Left hindlimb (tissue), 1 donor: ENCODE measurements at regions not wholly inside any gene's neighbourhood (a gene's known extent, or its start where the extent isn't known, plus 50 kb on each side); places are given as distances from the start of the nearest gene placed in this dataset.

Experiments
- DNase-seq: peaks from one replicate; pipeline ENCODE4 v3.0.0-alpha.2; 2018

DNA sequence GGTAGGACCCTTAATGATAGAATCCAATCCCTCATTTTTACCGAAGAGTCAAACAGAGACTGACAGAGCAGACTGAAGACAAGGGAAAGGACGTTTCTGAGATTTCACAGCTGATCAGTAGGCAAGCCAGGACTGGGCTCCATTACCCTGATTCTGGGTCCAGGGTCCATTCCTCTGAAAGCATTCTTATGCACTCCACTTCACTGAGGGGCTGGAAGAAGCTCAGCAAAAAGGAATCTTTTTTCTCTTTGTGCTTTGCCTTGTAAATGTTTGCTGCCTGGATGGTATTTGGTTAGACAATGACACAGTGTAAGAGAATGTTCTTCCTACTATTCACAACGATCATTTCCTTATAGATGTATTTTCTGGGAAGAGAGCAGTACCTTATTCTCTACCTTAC, 331.3 kb upstream of the PROX1 start:
- DNase-seq, result no peak

DNA sequence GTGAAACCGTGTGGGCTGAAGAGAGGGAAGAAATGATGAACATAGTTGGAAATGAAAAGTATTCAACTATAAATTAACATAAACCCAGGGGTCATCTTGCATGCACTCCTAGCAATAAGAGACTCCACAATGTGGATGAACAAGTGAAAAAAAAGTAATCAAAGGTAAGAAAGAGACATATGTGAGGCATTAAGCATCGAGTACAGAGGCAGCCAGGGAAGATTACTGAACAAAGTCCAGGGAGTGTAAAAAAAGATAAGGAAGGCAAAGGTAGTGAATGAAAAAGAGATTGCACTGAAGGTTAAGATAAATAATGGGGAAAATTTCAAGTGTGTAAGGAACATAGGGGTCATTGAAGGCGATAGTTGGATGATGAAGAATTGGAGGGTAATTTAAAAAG, 330.8 kb upstream of the PROX1 start:
- DNase-seq, result no peak

DNA sequence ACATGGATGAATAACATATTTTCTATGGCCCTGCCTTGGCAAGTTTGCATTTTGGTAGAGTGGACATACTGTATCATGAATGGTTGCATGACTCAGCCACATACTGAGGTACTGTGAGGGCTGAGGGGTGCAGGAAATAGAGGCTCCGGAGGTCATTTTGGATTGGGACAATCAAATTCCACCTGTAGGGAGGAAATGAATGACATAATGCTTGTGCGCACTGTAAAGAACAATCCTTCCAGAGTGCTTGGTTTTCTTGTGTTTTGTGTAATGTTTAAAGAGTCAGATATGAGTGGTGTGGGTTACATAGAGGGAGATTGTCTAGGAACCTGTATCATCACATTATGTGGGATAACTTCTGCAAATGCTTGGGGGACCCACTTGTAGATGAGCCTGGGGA, 329.9 kb upstream of the PROX1 start:
- DNase-seq, result no peak

DNA sequence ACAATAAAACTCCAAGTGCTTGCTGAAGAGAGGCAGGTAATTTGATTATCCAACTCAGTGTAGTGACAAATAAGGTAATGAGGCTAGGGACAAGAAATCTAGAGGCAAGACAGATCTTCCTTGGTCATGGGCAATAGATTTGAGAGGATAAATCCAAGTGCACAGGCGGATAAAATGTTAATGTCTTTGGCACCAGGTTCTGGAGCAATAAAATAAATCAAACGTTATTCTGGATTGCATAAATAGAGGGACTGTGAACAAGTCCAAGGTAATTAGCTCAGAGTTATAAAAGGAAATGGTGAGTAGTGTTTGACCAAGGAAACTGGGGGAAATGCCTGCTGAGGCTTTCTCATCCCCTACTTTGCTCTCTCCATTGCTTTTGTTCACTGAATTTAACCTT, 329.3 kb upstream of the PROX1 start:
- DNase-seq, result no peak

DNA sequence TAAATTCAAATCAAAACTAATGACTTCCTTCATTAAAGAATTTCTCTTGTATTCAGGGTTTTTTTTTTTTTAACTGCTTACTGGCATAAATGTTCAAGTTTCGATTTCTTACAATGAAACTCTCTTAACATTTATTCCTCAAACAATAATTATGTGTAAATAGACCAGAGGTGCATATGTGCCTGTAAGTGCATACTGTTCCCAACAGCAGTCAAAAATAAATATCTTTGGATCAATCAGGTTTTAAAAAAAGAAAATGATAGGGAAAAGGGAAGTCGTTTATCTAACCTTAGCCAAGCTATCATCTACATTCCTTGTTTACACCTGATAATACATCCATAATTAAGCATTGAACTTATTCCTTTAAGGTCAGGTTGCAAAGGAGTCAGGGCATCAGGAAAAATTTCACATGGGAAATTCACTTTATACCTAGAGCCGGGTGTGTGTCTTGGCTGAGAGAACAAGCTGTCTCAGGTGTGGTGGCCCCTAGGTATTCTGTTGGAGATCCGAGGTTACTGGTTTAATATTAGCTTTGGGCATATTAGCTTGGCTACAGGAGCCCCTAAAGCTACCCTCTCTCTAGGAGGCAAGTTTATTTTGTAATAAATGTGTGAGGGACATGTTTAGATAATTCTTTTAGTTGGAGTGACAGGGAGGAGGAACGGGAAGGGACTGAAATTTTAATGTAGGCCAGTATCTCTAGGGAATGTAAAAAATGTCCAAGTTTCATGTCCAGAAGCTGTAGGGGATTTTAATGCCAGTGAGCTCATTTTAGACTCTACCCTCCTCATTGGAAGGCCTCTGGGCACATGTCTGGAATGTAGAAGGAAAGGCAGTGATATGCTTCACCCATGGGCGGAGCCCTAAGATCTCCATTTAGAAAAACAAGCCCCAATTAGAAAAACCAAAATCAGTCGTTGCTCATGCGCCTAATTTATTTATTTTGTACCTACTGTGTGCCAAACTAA, 327.9 kb upstream of the PROX1 start:
- no peak for DNase-seq

DNA sequence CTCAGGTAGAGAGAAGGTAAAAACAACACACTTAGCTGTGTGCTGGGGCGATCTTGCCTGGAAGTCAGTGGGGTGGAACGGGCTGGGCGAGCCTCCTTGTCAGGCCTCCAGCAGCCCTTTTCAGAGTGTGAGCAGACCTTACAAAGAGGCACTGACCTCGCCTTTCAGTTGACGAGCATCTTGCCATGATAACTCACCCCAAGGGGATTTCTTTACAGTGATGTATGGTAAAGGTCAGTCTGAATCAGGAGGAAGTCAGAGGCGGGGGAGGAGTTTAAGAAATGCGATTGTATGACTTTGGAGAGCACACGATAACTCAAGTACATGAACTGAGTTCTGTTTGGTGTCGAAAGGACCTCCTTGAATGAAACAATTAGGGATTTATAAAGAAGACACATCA, 326.5 kb upstream of the PROX1 start:
- no peak for DNase-seq

DNA sequence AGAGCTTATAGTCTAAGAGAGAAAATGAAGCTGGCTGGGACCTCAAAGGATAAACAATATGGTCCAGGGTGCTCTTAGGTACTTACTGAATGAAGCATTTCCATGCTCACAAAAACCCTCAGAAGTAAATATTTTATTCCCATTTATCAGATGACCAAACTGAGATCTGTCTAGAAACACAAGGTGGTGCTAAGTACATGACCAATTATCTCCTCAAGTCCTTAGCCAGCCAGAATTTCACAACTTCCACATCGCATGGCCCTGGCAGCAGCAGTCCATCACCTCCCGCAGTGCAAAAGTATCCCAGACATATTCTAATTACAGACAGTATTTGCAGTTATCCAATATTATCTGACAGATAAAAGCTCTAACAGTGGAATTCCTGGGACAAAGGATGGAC, 321.7 kb upstream of the PROX1 start:
- no peak for DNase-seq

DNA sequence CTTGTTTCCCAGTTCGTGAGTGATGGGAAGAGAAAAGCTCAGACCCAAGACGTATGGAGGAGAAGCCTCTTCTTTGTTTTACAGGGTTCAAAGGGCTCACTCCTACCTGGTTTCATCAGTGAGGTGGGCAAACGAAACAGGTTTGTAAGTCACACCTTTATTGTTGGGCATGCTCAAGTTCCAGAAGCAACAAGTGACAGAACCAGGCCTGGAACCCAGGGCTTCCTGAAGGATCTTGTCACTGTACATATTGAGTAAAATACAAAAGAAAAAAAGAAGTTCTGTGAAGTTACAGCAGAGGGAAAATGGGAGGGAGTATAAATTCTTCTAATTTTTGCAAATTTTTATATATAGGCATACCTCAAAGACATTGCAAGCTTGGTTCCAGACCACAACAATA, 320.9 kb upstream of the PROX1 start:
- DNase-seq, result no peak

DNA sequence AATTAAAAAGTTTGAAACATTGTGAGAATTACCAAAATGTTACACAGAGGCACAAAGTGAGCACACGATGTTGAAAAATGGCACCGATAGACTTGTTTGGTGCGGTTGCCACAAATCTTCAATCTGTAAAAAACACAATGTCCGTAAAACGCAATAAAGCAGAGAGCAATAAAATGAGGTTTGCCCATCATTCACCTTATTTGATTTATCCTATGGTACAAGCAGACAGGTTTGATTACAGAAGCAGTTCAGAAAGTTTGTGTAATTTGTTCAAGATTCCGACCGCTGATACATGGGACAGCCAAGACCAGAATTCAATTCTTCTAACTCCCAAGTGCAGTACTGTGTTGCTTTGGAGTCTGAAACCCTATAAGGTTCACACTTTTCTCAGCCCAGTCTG, 318.3 kb upstream of the PROX1 start:
- no peak for DNase-seq

DNA sequence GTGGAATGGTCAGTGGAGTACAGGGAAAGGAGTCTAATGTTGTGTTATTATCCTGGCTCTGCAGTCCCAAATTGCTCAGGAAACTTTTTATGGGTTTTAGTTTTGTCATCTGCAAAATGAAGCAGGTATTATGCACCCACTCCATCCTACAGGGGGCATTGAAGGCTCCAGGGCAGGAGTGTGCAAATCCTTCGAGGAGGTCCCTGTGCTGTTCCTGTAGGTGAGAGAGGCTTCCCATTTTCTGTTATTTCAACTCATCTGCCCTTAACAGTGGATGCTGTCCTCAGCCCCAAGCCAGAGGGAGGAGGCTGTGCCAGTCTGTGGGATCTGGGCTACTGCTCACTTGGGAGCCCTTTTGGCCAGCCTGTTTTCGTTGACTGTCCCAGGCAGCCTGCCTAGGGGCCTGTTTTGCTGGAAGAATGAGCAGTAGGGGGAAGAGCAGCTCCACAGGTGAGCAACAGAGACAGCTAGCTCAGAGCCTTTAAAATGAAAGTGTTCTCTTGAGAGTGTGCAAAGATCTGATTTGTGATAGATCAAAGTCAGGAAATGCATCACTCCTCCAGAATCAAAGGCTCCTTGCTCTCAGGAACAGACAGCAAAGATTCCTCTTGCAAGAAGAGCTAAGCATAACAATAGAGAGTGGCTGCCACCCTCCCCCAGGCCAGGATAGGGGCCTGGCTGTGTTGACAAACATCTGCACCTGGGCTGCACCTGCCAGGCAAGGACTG, 317.6 kb upstream of the PROX1 start:
- DNase-seq, result no peak

DNA sequence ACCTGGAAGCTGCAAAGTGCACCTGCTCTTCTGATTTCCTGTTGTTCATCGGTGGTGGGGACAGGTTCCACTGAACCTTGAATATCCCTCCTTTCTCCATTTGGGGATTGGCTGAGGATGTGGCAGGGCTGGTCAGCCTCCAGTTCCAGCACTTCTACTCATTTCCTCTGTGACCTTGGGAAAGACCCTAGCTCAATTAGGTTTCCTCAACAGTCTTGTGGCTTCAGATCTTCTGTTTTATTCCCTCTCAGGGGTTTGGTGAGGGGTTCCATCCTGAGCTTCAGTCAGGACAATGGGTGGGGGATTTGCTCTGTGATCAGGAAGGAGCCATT, 317.1 kb upstream of the PROX1 start:
- DNase-seq, result no peak

DNA sequence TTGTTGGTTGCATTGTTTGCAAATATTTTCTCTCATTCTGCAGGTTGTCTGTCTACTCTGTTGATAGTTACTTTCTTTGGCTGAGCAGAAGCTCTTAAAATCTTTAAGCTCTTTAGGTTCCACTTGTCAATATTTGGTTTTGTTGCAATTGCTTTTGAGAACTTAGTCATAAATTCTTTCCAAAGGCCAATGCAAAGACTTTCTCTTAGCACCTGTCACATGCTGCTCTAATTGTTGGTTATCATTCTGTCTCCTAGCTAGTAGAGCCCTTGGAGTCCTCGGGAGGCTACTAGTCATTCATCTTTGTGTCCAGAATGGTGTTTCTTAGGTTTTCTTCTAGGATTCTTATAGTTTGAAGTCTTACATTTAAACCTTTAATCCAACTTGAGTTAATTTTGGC, 312.7 kb upstream of the PROX1 start:
- DNase-seq, result no peak

DNA sequence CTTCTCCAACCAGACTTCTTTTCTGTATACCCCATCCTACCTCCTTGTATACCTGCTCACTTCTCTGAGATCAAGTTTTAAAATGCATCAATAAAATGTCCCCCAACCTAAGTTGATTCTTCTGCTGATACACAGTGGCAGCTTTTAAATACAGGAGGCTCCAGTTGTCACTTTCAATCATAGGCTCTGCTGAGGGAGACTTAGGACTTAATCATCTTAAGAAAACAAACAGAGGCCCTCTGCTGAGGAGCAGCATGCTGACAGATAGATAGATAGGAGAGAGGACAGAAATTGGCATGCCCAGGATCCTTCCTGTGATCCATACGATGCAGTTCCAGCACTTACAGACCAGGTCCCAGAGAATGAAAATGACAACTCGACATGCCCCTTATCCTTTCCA, 311.0 kb upstream of the PROX1 start:
- DNase-seq, result no peak

DNA sequence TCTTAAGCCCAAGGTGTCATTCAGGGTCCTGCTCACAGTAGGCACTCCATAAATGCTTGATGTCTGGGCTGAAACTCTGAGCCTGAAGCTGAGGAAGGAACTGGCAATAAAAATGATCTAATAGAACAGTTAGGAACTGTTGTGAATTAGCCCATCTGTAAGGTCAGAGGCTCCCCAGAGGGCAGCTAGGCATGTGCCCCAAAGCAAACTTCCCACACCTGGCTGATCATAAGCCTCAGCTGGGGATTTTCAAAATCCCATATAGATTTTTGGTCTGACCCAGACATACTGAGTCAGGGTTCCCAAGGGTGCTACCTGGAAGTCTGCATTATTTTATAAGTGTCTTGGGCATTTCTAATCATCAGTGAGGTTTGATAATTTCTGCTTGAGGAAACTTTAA, 309.4 kb upstream of the PROX1 start:
- DNase-seq, result no peak

DNA sequence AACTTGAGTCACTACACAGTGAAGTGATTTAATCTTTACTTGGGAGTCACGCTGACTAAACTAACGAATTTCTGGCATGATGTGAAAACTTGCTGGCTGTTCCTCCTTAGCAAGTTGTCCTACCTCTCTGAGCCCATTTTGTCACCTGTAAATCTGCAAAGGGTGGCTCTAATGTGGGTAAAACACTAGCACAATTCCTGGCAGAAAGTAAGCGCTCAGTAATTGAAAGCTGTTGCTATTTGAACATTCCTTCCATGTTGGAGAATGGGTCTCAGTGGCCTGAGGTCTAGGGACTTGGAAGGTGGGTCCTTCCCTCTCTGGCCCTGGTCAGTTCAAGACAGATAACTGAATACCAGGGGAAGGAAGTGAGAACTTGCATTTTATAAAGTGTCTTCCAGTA, 309.0 kb upstream of the PROX1 start:
- DNase-seq, result no peak

DNA sequence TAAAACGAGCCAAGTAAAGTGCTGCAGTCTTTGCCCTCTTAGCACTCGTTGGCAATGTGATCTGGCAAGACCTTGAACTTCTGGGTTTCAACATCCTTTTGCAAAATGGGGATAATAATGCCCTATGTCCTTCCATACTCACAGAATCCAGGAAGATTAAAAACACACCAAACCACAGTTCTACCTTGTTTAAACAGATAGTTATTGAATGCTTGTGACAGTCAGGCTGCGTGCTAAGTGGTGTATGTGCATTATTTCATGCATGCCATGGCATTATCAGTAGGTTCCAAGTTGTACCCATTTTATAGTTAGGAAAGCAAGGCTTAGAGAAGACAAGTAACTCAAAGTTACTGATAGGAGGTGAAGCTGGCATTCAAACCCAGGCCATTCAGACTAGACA, 308.6 kb upstream of the PROX1 start:
- no peak for DNase-seq

DNA sequence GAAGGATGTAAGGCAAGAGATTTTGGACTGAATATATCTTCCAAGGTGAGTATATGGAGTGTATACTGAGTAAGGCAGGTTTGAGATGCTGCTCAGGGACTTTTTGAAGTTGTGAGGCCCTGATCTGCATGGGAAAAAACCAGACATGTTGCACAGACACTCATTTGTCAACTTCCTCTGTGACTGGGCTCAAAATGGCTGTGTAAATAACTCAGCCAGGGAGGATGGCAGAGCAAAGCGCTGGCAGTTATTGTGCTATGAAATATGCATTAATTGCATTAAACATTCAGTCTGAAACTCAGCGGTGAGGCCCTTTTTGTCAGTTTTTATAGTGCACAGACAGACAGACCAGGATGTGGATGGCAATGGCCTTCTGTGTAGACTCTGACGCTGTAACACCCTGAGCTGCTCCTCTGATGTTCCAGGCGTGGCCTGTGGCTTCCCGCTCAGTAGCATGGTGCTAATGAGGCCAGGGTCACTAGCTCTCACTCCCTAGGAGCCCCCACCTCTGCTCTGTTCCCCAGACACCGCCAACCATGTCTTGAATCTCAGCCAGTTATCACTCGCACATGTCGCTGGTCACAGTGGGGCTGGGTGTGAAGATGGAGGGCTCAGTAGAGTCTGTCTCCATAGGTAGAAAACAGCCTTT, 307.0 kb upstream of the PROX1 start:
- no peak for DNase-seq

DNA sequence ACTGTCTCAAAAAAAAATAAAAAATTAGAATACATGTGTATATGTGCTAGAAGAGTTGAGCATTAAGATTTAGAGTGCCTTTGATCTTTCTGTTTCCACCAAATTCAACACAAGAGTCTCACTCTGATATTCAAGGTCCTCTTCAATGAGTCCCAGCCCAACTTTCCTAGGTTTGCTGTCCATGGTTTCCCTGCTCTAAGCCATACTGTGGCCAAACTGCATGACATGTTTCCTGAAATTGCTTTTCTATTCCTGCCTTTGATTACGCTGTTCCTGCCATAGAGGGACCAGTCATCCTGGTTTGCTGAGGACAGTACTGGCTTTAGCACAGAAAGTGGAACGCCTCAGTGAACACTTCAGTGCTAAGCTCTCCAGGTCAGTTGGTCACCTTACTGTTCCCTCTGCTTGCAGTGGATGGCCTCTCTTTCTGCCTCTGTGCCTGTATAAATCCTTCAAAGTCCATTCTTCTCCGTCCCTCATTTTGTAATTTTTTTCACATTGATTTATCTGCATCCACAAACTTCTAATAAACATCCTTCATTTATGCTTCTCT, 305.9 kb upstream of the PROX1 start:
- no peak for DNase-seq

DNA sequence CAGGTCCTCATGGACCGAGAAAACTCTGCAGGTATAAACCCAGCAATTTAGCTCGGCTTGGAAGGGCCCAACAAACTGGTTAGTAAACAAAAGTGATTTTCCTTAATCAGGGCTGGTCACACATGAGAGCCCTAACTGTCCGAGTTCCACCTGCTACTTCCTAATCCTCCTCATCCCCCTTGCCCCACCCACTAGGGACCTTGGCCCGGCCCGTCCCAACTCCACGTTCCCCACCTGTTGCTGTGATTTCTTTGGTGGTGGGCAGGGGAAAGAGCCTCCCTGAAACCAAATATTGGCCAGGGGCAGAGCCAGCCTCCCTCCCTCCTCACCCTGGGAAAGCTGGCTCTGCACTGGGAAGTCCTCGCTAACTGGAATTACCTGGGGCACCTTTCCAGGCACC, 304.2 kb upstream of the PROX1 start:
- DNase-seq, result no peak

DNA sequence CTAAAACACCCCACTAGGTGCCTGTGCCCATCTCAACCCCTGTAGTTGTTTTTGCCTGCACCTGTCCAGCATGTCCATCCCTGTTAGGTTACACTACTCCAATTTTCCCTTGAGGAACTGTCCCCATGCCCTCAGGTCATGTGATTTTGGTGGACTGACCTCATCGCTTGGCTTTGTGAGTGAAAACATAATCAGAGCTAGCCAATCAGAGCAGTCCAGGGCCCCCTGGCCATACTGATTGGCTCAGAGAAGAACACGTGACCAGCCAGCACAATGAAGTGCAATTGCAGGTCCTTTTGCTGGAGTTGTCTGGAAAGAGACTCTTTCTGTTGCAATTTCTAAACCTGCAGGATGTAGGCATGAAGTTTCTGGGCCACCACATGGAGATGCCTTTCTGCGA, 303.3 kb upstream of the PROX1 start:
- DNase-seq, result no peak

DNA sequence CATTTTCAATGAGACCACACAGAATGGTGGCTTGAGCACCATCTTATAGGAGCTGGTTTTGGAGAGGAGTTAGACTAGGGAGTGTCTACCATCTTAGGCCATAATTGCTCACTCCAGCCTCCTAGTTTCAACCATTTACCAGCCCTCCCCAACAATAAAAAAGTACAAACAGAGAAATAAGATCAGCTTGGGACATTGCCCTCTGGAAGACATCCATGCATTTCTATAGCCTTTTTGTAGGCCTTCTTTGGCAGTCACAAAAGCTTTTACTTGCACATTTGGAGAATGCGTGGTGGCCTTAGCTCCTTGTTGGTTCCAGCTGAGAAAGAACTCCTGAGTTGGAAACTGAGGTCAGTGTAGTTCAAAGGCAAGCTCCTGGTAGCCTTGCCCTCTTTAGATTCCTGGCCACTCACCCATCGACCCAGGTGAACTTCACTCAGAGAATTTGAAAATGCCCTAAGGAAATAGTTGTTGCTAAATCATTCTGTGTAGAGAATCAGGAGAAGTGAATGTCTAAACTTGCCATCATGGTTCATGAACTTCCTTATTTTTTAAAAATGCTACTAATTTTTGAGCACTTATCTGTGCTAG, 301.7 kb upstream of the PROX1 start:
- no peak for DNase-seq

DNA sequence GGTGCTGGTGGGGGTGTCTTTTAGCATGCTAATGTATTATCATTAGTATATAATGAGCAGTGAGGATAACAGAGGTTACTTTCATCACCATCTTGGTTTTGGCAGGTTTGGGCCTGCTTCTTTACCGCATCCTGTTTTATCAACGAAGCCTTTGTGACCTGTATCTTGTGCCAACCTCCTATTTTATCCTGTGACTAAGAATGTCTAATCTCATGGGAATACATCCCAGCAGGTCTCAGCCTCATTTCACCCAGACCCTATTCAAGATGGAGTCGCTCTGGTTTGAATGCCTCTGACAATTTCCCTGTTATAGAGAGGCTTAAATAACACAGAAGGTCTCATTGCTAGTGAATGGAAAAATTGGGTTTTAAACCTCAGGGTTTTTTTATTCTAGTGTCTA, 300.8 kb upstream of the PROX1 start:
- no peak for DNase-seq

DNA sequence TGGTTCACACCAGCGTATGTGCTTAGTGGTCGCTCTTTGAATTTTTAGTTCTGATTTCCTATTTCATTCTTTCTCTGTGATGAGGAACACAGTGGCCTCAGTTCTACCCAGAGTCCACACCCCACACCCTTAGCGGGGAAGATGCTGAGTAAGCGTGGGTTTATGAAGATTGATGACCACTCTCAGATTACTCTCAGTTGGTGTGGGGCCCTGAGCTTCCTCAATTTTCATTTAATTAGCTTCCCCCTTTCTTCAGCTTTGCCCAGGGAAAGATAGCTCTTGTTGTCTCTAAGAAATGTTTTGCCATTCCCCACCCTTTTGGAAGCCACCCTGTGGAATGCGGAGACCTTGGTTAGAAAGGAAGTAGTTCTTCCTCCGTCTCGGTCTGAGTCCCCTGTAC, 299.9 kb upstream of the PROX1 start:
- no peak for DNase-seq
